HG03039 (cell line): ENCODE measurements at regions not wholly inside any gene's neighbourhood (a gene's known extent, or its start where the extent isn't known, plus 50 kb on each side); places are given as distances from the start of the nearest gene placed in this dataset.

Experiments used
- ATAC-seq: cut with Tn5 transposase; IDR thresholded peaks from one replicate; pipeline ENCODE4 v1.9.1; 2021; ENCODE audit warnings: mild to moderate bottlenecking, moderate library complexity; ENCODE audit not compliant: unreplicated experiment

- no peak for ATAC-seq
These were observed 498.7 kb downstream of the TENT5A start for GRCh38 chr6:81253821-81254220.

- no peak for ATAC-seq
These were observed 500.2 kb downstream of the TENT5A start for GRCh38 chr6:81252231-81252630.

- no peak for ATAC-seq
These were observed 506.3 kb downstream of the TENT5A start for GRCh38 chr6:81246200-81246599.

GRCh38 chr6:81242624-81243023 lies 509.9 kb downstream of the TENT5A start:
- no peak for ATAC-seq

DNA sequence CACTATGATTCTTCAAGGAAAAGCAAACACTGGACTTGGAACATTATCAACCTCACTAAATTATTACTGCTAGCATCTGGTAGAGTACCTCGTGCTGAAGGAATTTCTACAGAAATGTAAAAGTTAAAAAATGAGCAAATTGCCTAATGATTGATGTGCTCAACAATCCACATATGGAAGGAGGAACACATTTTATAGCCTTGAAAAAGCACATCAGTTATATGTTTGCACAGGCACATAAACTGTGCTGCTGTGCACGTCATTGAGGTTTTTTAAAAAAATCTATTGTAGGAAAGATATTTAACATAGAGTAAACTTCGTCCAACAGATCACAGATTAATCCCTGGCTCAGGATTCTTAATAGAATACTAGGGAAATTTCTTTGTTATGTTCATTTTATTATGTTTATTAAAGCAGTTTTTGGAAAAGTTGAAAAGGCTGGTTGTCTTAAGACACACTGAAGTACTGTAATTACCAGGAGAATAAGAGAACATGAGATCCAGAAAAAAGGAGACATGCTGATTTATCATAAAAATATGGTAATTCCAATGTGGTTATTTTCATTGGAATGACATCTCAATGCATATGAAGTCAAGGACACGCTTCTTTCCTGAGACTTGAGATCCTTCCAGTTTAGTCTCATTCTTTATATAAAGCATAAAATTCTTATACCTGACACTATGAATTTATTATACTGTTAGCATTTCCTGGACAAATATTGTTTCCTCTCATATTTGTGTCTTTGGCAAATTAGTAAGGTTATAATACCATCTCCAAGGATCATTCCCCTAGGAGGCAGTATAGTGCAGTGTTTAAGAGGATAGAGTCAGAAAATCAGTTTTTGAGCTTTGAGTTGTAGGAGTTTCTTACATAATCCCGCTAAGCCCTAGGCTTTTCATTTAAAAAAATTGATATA lies 511.1 kb downstream of the TENT5A start:
- no peak for ATAC-seq

- ATAC-seq: no peak
These were observed 514.1 kb downstream of the TENT5A start for GRCh38 chr6:81238390-81238789.

- no peak for ATAC-seq
These were observed 515.3 kb downstream of the TENT5A start for GRCh38 chr6:81237226-81237625.

- ATAC-seq: no peak
These were observed 517.0 kb downstream of the TENT5A start for GRCh38 chr6:81235512-81235911.

- no peak for ATAC-seq
These were observed 518.5 kb downstream of the TENT5A start for GRCh38 chr6:81233990-81234389.

DNA sequence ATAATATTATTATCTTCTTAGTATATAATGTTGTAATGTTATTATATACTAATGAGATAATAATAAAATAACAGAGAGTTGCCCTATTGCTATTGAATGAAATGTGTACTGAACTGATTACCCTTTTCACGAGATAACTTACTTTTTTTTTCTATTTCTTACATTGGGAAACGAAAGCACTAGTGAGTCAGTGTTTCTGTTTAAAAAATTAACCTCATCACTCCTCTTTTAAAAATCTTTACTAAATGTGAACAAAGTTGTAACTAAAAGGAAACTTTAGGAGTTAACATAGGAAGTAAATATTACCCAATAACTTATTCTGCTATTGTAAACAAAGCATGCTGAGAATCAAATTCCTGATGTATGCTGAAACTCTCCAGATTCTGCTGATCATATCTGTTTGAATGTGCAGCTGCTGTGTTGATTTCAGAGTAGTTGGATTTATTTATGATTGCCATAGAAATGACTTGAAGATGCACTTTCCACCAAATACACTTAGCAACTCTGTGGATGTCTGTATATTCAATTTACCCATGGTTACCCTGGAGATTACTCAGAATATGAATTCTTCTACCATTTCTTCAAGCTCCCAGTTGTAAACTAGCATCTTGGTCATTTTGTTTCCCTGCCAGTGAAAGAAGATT lies 523.4 kb downstream of the TENT5A start:
- no peak for ATAC-seq

DNA sequence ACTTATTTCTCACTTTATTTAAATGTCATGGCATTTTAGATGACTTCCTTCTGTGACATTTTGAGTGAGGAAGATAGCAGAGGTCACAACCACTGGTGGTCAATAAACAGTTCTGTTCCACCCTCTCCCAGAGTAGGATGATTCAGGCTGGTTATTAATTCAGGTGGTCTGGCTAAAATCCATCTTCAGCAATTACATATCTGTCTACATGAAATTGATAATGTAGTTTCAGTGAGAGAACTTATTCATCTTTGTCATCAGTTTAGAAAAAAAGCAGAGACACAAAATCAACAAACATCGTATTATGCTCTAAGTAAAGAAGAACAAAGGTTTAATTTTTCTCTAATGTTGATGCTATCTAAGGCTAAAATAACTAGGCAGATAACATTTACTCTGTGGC lies 525.5 kb downstream of the TENT5A start:
- ATAC-seq: no peak

DNA sequence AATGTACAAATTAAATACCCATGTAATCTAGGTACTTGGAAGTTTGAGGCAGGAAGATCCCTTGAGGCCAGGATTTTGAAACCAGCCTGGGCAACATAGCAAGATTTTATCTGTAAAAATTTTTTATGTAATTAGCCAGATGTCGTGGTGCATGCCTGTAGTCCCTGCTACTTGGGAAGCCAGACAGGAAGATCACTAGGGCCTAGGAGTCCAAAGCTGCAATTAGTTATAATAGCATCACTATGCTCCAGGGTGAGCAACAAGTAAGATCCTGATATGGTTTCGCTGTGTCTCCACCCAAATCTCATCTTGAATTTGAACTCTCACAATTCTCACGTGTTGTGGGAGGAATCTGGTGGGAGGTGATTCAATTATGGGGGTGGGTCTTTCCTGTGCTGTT lies 535.8 kb downstream of the TENT5A start:
- ATAC-seq: no peak

GRCh38 chr6:81215092-81215432 lies 537.4 kb downstream of the TENT5A start:
- no peak for ATAC-seq

GRCh38 chr6:81214414-81215091 lies 537.9 kb downstream of the TENT5A start:
- ATAC-seq: no peak

DNA sequence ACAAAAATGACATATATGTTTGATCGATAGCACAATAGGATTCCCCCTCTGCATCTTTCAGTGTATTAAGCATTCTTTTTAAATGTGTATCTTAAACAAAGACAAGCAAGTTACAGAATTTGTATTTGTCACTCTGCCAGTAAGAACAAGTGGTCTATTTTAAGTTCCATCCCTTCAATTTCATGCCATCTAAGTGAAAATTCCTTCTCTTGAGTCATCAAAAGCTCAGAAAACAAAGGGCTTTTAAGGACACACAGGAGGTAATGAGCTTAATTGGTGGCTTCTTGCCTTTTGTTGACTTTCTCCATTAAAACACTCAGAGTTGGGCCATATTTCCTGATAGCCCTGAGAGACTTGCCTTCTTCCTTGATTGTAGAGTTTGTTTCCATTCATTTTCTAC lies 547.8 kb downstream of the TENT5A start:
- ATAC-seq: no peak

GRCh38 chr6:81194374-81194773 lies 558.1 kb downstream of the TENT5A start:
- ATAC-seq: no peak

DNA sequence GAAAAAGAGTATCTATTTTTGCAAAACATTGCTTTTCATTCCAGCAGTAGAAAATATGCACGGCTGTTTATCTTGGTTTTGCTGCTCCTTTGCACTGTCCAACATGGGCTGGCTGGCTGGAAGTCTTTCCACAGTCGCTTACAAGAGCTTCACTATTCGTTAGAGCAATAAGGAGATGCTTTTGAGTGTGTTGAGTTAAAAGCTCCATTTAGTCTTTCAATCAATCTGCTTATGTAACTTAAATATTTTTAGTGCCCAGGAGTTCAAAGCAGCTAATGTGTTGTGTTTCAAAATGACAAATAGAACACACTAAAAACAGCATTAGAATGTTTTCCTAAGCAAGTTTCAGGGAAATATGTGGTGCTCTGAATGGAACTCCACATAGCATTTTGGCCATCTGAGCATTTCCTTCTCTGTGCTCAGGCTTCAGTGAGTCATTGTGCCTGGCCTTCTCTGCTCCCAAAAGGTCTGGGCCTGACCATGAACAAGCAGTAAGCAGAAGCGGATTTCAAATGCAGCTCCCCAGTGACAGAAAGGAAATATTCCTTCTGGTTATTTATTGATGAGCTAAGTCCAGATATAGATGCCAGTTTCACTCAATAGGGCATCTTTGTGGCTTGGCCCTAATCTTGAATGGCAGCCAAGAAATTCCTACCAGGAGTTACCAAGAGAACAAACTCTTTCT lies 580.3 kb downstream of the TENT5A start:
- ATAC-seq: no peak

DNA sequence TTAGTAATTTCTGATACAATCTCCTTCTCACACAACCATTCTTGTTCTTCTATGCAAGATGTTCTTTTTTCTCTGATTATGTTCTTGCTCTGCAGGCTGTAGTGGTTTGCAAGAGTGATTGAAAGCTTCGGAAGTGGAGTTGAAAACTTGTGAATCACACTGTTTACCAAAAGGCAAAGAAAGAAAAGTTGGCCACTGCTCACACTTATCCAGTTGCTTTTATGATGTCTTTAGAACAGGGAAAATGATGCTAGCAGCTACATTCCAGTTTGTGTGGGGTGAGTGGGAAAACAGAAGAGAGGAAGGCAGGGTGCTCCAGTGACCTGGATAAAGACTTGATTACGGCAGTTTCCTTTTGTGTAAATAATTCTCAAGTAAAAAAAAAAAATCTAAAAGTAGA lies 583.3 kb downstream of the TENT5A start:
- no peak for ATAC-seq

DNA sequence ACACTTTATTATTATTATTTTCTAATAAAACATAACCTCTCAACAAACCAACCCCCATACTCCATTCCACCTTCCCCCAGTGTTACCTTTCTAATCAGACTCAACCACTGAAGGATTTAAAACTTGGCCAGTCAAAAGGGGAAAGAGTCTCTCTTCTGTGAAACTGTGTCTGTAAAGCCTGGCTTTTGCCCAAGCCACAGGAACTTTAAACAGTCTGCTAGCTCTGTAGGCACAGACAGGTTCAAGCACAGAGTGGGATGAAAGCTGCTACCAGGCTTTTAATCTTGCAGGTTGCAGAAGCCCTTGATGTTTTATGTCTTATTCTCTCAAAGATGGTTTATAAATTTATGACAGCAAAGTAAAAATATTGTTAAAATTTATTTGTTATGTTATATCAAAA lies 585.7 kb downstream of the TENT5A start:
- no peak for ATAC-seq

DNA sequence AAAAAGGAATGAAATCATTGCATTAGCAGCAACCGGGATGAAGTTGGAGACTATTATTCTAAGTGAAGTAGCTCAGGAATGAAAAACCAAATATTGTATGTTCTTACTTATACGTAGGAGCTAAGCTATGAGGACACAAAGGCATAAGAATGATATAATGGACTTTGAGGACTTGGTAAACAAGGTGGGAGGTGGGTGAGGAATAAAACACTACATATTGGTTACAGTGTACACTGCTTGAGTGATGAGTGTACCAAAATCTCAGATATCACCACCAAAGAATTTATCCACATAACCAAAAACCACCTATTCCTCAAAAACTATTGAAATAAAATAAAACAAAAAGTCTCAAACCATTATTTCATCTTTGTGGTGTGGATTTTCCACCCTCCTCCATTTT lies 593.5 kb downstream of the TENT5A start:
- ATAC-seq: no peak

DNA sequence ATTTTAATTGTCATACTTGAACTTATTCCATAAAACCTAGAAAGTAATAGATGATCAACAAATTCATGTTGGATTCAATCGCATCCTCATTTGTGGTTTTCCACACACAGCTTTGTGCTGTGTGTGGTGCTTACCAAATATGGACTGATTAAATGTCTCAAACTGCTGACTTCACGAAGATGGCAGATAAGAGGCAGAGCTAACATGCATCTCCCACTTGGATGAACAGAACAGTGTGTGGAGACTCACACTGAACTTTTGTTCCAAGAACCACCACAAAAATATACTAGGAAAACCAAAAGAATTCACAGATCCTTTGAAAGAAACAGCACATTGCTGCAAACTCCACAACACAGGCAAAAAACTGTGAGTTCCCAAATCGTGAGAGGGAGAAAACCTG lies 603.7 kb downstream of the TENT5A start:
- no peak for ATAC-seq
